NCI-H1417 treated with DMSO at 0.1 percent for 48 hours (cell line): ENCODE measurements at regions not wholly inside any gene's neighbourhood (a gene's known extent, or its start where the extent isn't known, plus 50 kb on each side); places are given as distances from the start of the nearest gene placed in this dataset.

ENCODE experiments used
- DNase-seq: peaks from one replicate; lab custom pipeline; 2025; lab: John Stamatoyannopoulos, UW

GRCh38 chr3:77868725-77869124 lies 828.8 kb downstream of the ROBO2 start:
- no peak for DNase-seq

- no peak for DNase-seq
Measured at GRCh38 chr3:77869423-77869822, 829.5 kb downstream of the ROBO2 start.

GRCh38 chr3:77871436-77871835 lies 831.5 kb downstream of the ROBO2 start:
- no peak for DNase-seq

- no peak for DNase-seq
Measured at GRCh38 chr3:77873598-77873997, 833.7 kb downstream of the ROBO2 start.

- DNase-seq = no peak
Measured at GRCh38 chr3:77885381-77885780, 845.5 kb downstream of the ROBO2 start.

- no peak for DNase-seq
Measured at GRCh38 chr3:77887611-77888010, 847.7 kb downstream of the ROBO2 start.

GRCh38 chr3:77889616-77890015 lies 849.7 kb downstream of the ROBO2 start:
- DNase-seq = no peak

- DNase-seq = no peak
Measured at GRCh38 chr3:77898621-77899020, 858.7 kb downstream of the ROBO2 start.

GRCh38 chr3:77902675-77903074 lies 862.8 kb downstream of the ROBO2 start:
- DNase-seq = no peak

GRCh38 chr3:77906102-77906709 lies 866.3 kb downstream of the ROBO2 start:
- no peak for DNase-seq

- DNase-seq = no peak
Measured at GRCh38 chr3:77913524-77914174, 873.8 kb downstream of the ROBO2 start.

- DNase-seq = no peak
Measured at GRCh38 chr3:77915336-77915735, 875.4 kb downstream of the ROBO2 start.

- no peak for DNase-seq
Measured at GRCh38 chr3:77917225-77917624, 877.3 kb downstream of the ROBO2 start.

- no peak for DNase-seq
Measured at GRCh38 chr3:77919244-77919643, 879.3 kb downstream of the ROBO2 start.

- peak; percentile 44 for DNase-seq
Measured at GRCh38 chr3:77931255-77932009, 891.5 kb downstream of the ROBO2 start.

- DNase-seq = no peak
Measured at GRCh38 chr3:77932926-77933325, 893.0 kb downstream of the ROBO2 start.

GRCh38 chr3:77933926-77934325 lies 894.0 kb downstream of the ROBO2 start:
- DNase-seq = no peak

GRCh38 chr3:77935418-77935817 lies 895.5 kb downstream of the ROBO2 start:
- DNase-seq = no peak

GRCh38 chr3:77939726-77940125 lies 899.8 kb downstream of the ROBO2 start:
- no peak for DNase-seq

GRCh38 chr3:77943598-77943997 lies 903.7 kb downstream of the ROBO2 start:
- DNase-seq = no peak

- DNase-seq = no peak
Measured at GRCh38 chr3:77945320-77945719, 905.4 kb downstream of the ROBO2 start.

- DNase-seq = no peak
Measured at GRCh38 chr3:77947671-77948070, 907.8 kb downstream of the ROBO2 start.

GRCh38 chr3:77967621-77968020 lies 927.7 kb downstream of the ROBO2 start:
- no peak for DNase-seq
